OCI-LY1 (cell line): ENCODE measurements at regions not wholly inside any gene's neighbourhood (a gene's known extent, or its start where the extent isn't known, plus 50 kb on each side); places are given as distances from the start of the nearest gene placed in this dataset.

Experiments
- H2AFZ ChIP-seq: fragments of 200-600 bp; sonication (generic), shearing (Covaris generic); 2 replicates; pipeline ENCODE4 v1.6.0; 2014; ENCODE audit warnings: antibody characterized with exemption, mild to moderate bottlenecking, low read length
- H3F3A ChIP-seq: fragments of 200-600 bp; sonication (generic), shearing (Covaris generic); 2 replicates; pipeline ENCODE4 v1.6.0; 2014; ENCODE audit warnings: mild to moderate bottlenecking, antibody characterized with exemption, low read length, moderate library complexity; ENCODE audit not compliant: insufficient read depth
- H3K27ac ChIP-seq: fragments of 200-600 bp; sonication (generic); 2 replicates; pipeline ENCODE4 v1.5.1; 2014; ENCODE audit warnings: low read length, mixed run types, mild to moderate bottlenecking, low read depth; ENCODE audit not compliant: poor library complexity, severe bottlenecking
- H3K27me3 ChIP-seq: fragments of 200-600 bp; sonication (generic); 2 replicates; pipeline ENCODE4 v1.6.0; 2014; ENCODE audit warnings: antibody characterized with exemption, mild to moderate bottlenecking, low read length, moderate library complexity; ENCODE audit not compliant: insufficient read depth
- H3K36me3 ChIP-seq: fragments of 200-600 bp; sonication (generic); 2 replicates; pipeline ENCODE4 v1.6.1; 2014; ENCODE audit warnings: mild to moderate bottlenecking, antibody characterized with exemption, low read length, moderate library complexity, mixed read lengths; ENCODE audit not compliant: insufficient read depth
- H3K4me1 ChIP-seq: fragments of 200-600 bp; sonication (generic); 2 replicates; pipeline ENCODE4 v1.5.1; 2014; ENCODE audit warnings: mild to moderate bottlenecking, low read length, moderate library complexity; ENCODE audit not compliant: insufficient read depth, severe bottlenecking
- H3K4me2 ChIP-seq: fragments of 200-600 bp; sonication (generic), shearing (Covaris generic); 2 replicates; pipeline ENCODE4 v1.6.1; 2014; ENCODE audit warnings: low read length
- H3K4me3 ChIP-seq: fragments of 200-600 bp; sonication (generic); 2 replicates; pipeline ENCODE4 v1.5.1; 2014; ENCODE audit warnings: low read length, low read depth, mild to moderate bottlenecking, mixed read lengths; ENCODE audit not compliant: poor library complexity, severe bottlenecking
- H3K79me2 ChIP-seq: fragments of 200-600 bp; shearing (Covaris generic); 2 replicates; pipeline ENCODE4 v1.6.1; 2016; ENCODE audit warnings: mixed run types, low read length, mixed read lengths; ENCODE audit not compliant: insufficient read depth
- H3K9ac ChIP-seq: fragments of 200-600 bp; sonication (generic), shearing (Covaris generic); 2 replicates; pipeline ENCODE4 v1.6.1; 2014; ENCODE audit warnings: mild to moderate bottlenecking, low read length, mixed read lengths
- H3K9me2 ChIP-seq: fragments of 200-600 bp; sonication (generic), shearing (Covaris generic); 2 replicates; pipeline ENCODE4 v1.6.1; 2014; ENCODE audit warnings: low read depth, mild to moderate bottlenecking, low read length, mixed read lengths
- H3K9me3 ChIP-seq: fragments of 200-600 bp; shearing (Covaris generic); 2 replicates; pipeline ENCODE4 v1.6.1; 2014; ENCODE audit warnings: low read length, mixed read lengths
- H4K20me1 ChIP-seq: fragments of 200-600 bp; sonication (generic), shearing (Covaris generic); 2 replicates; pipeline ENCODE4 v1.6.0; 2016; ENCODE audit warnings: mild to moderate bottlenecking, low read length; ENCODE audit not compliant: insufficient read depth
- EZH2 ChIP-seq: fragments of 200-600 bp; sonication (generic), shearing (Covaris generic); IDR thresholded peaks from 2 replicates; pipeline ENCODE4 v1.8.0; 2017; ENCODE audit warnings: borderline replicate concordance, mixed run types, mild to moderate bottlenecking, antibody characterized with exemption, low read length, moderate library complexity, mixed read lengths
- TF ChIP-seq, protein P1 (sequence below): fragments of 200-600 bp; sonication (generic), shearing (Covaris generic); IDR thresholded peaks from 2 replicates; pipeline ENCODE4 v1.5.1; 2017; ENCODE audit warnings: mild to moderate bottlenecking, antibody characterized with exemption, low read length, moderate library complexity, mixed read lengths

GRCh38 chr13:48838193-48838973 is 137.3 kb upstream of the FNDC3A start:
- H3K9me3 ChIP-seq: no peaks in the 10 kb centered on the region
- H3K4me2 ChIP-seq: no peak overlapping the region
- no peak for TF ChIP-seq EZH2
- TF ChIP-seq, protein P1, sequence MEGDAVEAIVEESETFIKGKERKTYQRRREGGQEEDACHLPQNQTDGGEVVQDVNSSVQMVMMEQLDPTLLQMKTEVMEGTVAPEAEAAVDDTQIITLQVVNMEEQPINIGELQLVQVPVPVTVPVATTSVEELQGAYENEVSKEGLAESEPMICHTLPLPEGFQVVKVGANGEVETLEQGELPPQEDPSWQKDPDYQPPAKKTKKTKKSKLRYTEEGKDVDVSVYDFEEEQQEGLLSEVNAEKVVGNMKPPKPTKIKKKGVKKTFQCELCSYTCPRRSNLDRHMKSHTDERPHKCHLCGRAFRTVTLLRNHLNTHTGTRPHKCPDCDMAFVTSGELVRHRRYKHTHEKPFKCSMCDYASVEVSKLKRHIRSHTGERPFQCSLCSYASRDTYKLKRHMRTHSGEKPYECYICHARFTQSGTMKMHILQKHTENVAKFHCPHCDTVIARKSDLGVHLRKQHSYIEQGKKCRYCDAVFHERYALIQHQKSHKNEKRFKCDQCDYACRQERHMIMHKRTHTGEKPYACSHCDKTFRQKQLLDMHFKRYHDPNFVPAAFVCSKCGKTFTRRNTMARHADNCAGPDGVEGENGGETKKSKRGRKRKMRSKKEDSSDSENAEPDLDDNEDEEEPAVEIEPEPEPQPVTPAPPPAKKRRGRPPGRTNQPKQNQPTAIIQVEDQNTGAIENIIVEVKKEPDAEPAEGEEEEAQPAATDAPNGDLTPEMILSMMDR: no peak
- no peak overlapping the region for H3K4me3 ChIP-seq
- H3K9me2 ChIP-seq: no peaks in the 10 kb centered on the region
- no peaks in the 10 kb centered on the region for H3F3A ChIP-seq
- no peaks in the 10 kb centered on the region for H4K20me1 ChIP-seq
- H3K27me3 ChIP-seq: no peaks in the 10 kb centered on the region
- no peaks in the 10 kb centered on the region for H3K79me2 ChIP-seq
- no peaks in the 10 kb centered on the region for H3K4me1 ChIP-seq
- H2AFZ ChIP-seq: no peak overlapping the region
- no peak overlapping the region for H3K9ac ChIP-seq
- no peaks in the 10 kb centered on the region for H3K36me3 ChIP-seq
- H3K27ac ChIP-seq: no peak overlapping the region

GRCh38 chr13:48839171-48839570 is 136.5 kb upstream of the FNDC3A start:
- H3K9me3 ChIP-seq: no peaks in the 10 kb centered on the region
- H3K9me2 ChIP-seq: no peaks in the 10 kb centered on the region
- no peak for TF ChIP-seq EZH2
- TF ChIP-seq, protein P1: no peak
- H2AFZ ChIP-seq: no peak overlapping the region
- no peaks in the 10 kb centered on the region for H3K27me3 ChIP-seq
- no peak overlapping the region for H3K9ac ChIP-seq
- no peaks in the 10 kb centered on the region for H3K79me2 ChIP-seq
- no peaks in the 10 kb centered on the region for H3F3A ChIP-seq
- H3K4me3 ChIP-seq: no peak overlapping the region
- no peaks in the 10 kb centered on the region for H4K20me1 ChIP-seq
- no peak overlapping the region for H3K27ac ChIP-seq
- H3K4me1 ChIP-seq: no peaks in the 10 kb centered on the region
- no peak overlapping the region for H3K4me2 ChIP-seq
- no peaks in the 10 kb centered on the region for H3K36me3 ChIP-seq

DNA sequence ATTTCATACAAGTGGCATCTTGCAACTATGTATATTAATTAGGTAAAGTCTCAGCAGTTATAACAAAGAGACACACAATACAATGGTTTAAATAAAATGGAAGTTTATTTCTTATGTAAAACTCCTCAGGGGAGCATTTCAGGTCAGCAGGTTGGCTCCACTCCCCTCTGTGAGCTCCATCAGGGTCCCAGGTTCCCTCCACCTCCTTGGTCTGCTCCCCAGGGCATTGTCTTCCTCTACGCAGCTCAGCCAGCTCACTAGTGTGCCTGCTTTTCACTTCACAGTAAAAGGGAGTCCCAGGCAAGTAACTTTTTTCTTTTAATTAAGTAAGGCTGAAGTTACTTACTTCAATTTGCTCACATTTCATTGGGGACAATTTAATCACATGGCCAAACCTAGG is 135.3 kb upstream of the FNDC3A start:
- Histone ChIP-seq H3K9me2 (no peaks in the 10 kb centered on the region), H3F3A (no peaks in the 10 kb centered on the region), H3K27me3 (no peaks in the 10 kb centered on the region), H3K36me3 (no peaks in the 10 kb centered on the region), H3K4me1 (no peaks in the 10 kb centered on the region), H3K9me3 (no peaks in the 10 kb centered on the region), H3K4me3 (no peak overlapping the region), H4K20me1 (no peaks in the 10 kb centered on the region), H3K27ac (no peak overlapping the region), H3K79me2 (no peaks in the 10 kb centered on the region), H3K9ac (no peak overlapping the region), H3K4me2 (no peak overlapping the region), H2AFZ (no peak overlapping the region)
- TF ChIP-seq, protein P1: no peak
- no peak for TF ChIP-seq EZH2
